ENCODE measurements at regions not wholly inside any gene's neighbourhood (a gene's known extent, or its start where the extent isn't known, plus 50 kb on each side); places are given as distances from the start of the nearest gene placed in this dataset.
"Not testable (repeated sequence)": the region's sequence is repeated elsewhere in the genome, so short reads cannot be mapped to it uniquely, and the experiment has no call there.

- no peak for DNase-seq
Observed at GRCh38 chr6:12479881-12480280, 189.7 kb downstream of the EDN1 start.

- DNase-seq: no peak
Observed at GRCh38 chr6:12480379-12480778, 190.2 kb downstream of the EDN1 start.

- no peak for DNase-seq
Observed at GRCh38 chr6:12481292-12481691, 191.1 kb downstream of the EDN1 start.

- no peak for DNase-seq
Observed at GRCh38 chr6:12481850-12482249, 191.7 kb downstream of the EDN1 start.

GRCh38 chr6:12482386-12483375 lies 192.5 kb downstream of the EDN1 start:
- DNase-seq: no peak

- no peak for DNase-seq
Observed at GRCh38 chr6:12483712-12484111, 193.6 kb downstream of the EDN1 start.

GRCh38 chr6:12484519-12484918 lies 194.4 kb downstream of the EDN1 start:
- DNase-seq: no peak

- no peak for DNase-seq
Observed at GRCh38 chr6:12485226-12485764, 195.1 kb downstream of the EDN1 start.

GRCh38 chr6:12485837-12486236 lies 195.7 kb downstream of the EDN1 start:
- no peak for DNase-seq

- DNase-seq: no peak
Observed at GRCh38 chr6:12490351-12490903, 200.3 kb downstream of the EDN1 start.

- no peak for DNase-seq
Observed at GRCh38 chr6:12490904-12491571, 200.9 kb downstream of the EDN1 start.

- DNase-seq: not testable (repeated sequence)
Observed at GRCh38 chr6:12492929-12493328, 202.8 kb downstream of the EDN1 start.

GRCh38 chr6:12493446-12493845 lies 203.3 kb downstream of the EDN1 start:
- no peak for DNase-seq

GRCh38 chr6:12494161-12494560 lies 204.0 kb downstream of the EDN1 start:
- DNase-seq: no peak

- no peak for DNase-seq
Observed at GRCh38 chr6:12501990-12502389, 211.8 kb downstream of the EDN1 start.

GRCh38 chr6:12504325-12504966 lies 212.1 kb upstream of the PHACTR1 start:
- DNase-seq: no peak

GRCh38 chr6:12505486-12505885 lies 211.1 kb upstream of the PHACTR1 start:
- DNase-seq: no peak

GRCh38 chr6:12506159-12506558 lies 210.4 kb upstream of the PHACTR1 start:
- DNase-seq: no peak

GRCh38 chr6:12507636-12508035 lies 208.9 kb upstream of the PHACTR1 start:
- DNase-seq: no peak

- no peak for DNase-seq
Observed at GRCh38 chr6:12508553-12508952, 208.0 kb upstream of the PHACTR1 start.

- no peak for DNase-seq
Observed at GRCh38 chr6:12509060-12509459, 207.5 kb upstream of the PHACTR1 start.

GRCh38 chr6:12516070-12516469 lies 200.5 kb upstream of the PHACTR1 start:
- DNase-seq: no peak

- no peak for DNase-seq
Observed at GRCh38 chr6:12522347-12522746, 194.2 kb upstream of the PHACTR1 start.

Measured in activated CD4-positive, CD25-positive, alpha-beta regulatory T cell (primary cell).